B cell (primary cell): ENCODE measurements at regions not wholly inside any gene's neighbourhood (a gene's known extent, or its start where the extent isn't known, plus 50 kb on each side); places are given as distances from the start of the nearest gene placed in this dataset.

Experiments used
- ATAC-seq: fragments of 200-7000 bp; cut with Tn5 transposase; one replicate; pipeline ENCODE4 v1.10.0; 2021; ENCODE audit warnings: low read depth, mild to moderate bottlenecking, moderate number of reproducible peaks, moderate library complexity
- CTCF ChIA-PET: fragments of 350-600 bp; sonication (Branson Sonifier 250); formaldehyde crosslinking; loops from one replicate; lab custom pipeline; 2021; ENCODE audit warnings: antibody characterized with exemption, inconsistent platforms; lab: Charles Lee
- POLR2A ChIA-PET: fragments of 350-600 bp; sonication (Branson Sonifier 250); formaldehyde crosslinking; loops from one replicate; lab custom pipeline; 2021; ENCODE audit warnings: antibody characterized with exemption; lab: Charles Lee
- DNase-seq: peaks from one replicate; pipeline ENCODE4 v3.0.0; 2013
- H2AFZ ChIP-seq: 2 replicates; pipeline ENCODE4 v1.6.1; 2012; ENCODE audit warnings: mild to moderate bottlenecking, low read depth, low read length; ENCODE audit not compliant: insufficient read depth, poor library complexity, severe bottlenecking
- H3K27ac ChIP-seq, 2 donors: 1 replicate in 1 of 2; 2 replicates in 1 of 2; pipeline ENCODE4 v1.5.1; 2012 to 2013; ENCODE audit warnings: low read length in 2 of 2, mild to moderate bottlenecking in 2 of 2, moderate library complexity in 1 of 2
- H3K27me3 ChIP-seq, 4 experiments: fragments of 200-600 bp in 1 of 4; sonication (generic) in 1 of 4; replicated peaks in 1 of 4; 1 replicate in 2 of 4; 2 replicates in 2 of 4; pipeline versions ENCODE4 v1.6.1 to v1.7.0; 2013 to 2016; ENCODE audit warnings: low read length in 3 of 4, mild to moderate bottlenecking in 2 of 4, mixed read lengths in 1 of 4, moderate library complexity in 1 of 4; ENCODE audit not compliant: insufficient read depth in 4 of 4, control insufficient read depth in 3 of 4; ENCODE audit errors: control extremely low read depth in 1 of 4
- H3K36me3 ChIP-seq, 2 experiments: replicated peaks in 1 of 2; 1 replicate in 1 of 2; 2 replicates in 1 of 2; pipeline versions ENCODE4 v1.6.1 to v1.7.1; 2013; ENCODE audit warnings: low read length in 1 of 2; ENCODE audit not compliant: insufficient read depth in 2 of 2, control insufficient read depth in 1 of 2; ENCODE audit errors: control extremely low read depth in 1 of 2, extremely low read depth in 1 of 2
- H3K4me1 ChIP-seq, 2 donors: fragments of 200-600 bp in 1 of 2; sonication (generic) in 1 of 2; 1 replicate in 1 of 2; 2 replicates in 1 of 2; pipeline versions ENCODE4 v1.5.1 to v1.6.1; 2013 to 2017; ENCODE audit warnings: low read length in 2 of 2; ENCODE audit not compliant: control insufficient read depth in 2 of 2, insufficient read depth in 2 of 2
- H3K4me2 ChIP-seq: replicated peaks from 2 replicates; pipeline ENCODE3; 2012; ENCODE audit warnings: mild to moderate bottlenecking, low read depth, low read length; ENCODE audit not compliant: poor library complexity, severe bottlenecking
- H3K4me3 ChIP-seq, 5 experiments: fragments of 200-600 bp in 1 of 5; sonication (generic) in 1 of 5; 1 replicate in 3 of 5; 2 replicates in 2 of 5; pipeline versions ENCODE4 v1.5.1 to v1.7.0; 2011 to 2016; ENCODE audit warnings: low read length in 4 of 5, mild to moderate bottlenecking in 4 of 5, low read depth in 2 of 5, control low read depth in 1 of 5, moderate library complexity in 1 of 5; ENCODE audit not compliant: insufficient read depth in 1 of 5; ENCODE audit errors: control extremely low read depth in 1 of 5, extremely low read depth in 1 of 5
- H3K79me2 ChIP-seq: fragments of 200-600 bp; sonication (generic); one replicate; pipeline ENCODE4 v1.6.0; 2016; ENCODE audit warnings: low read length; ENCODE audit not compliant: control insufficient read depth, insufficient read depth
- H3K9ac ChIP-seq: fragments of 200-600 bp; sonication (generic); 2 replicates; pipeline ENCODE4 v1.6.1; 2017; ENCODE audit warnings: mild to moderate bottlenecking, low read length, moderate library complexity
- H3K9me3 ChIP-seq, 3 donors: one replicate each; pipeline versions ENCODE4 v1.6.1 to v1.7.1; 2013; ENCODE audit warnings: low read length in 2 of 3; ENCODE audit not compliant: control insufficient read depth in 2 of 3, insufficient read depth in 1 of 3; ENCODE audit errors: control extremely low read depth in 1 of 3
- H4K20me1 ChIP-seq: 2 replicates; pipeline ENCODE4 v1.6.0; 2012; ENCODE audit warnings: mild to moderate bottlenecking, low read length; ENCODE audit not compliant: insufficient read depth, control insufficient read depth, poor library complexity, severe bottlenecking
- H3K27ac Mint-ChIP-seq: one replicate; pipeline ENCODE4 v1.8.0; 2021; ENCODE audit warnings: mixed read lengths
- H3K27me3 Mint-ChIP-seq: one replicate; pipeline ENCODE4 v1.8.0; 2021; ENCODE audit warnings: mixed read lengths
- H3K4me1 Mint-ChIP-seq: one replicate; pipeline ENCODE4 v1.8.0; 2021; ENCODE audit warnings: mixed read lengths
- H3K4me3 Mint-ChIP-seq: one replicate; pipeline ENCODE4 v1.8.0; 2021; ENCODE audit warnings: mixed read lengths
- H3K9me3 Mint-ChIP-seq: one replicate; pipeline ENCODE4 v1.8.0; 2022; ENCODE audit warnings: mixed read lengths; ENCODE audit not compliant: insufficient read depth
- EZH2 ChIP-seq: IDR thresholded peaks from 2 replicates; pipeline ENCODE4 v1.6.1; 2012; ENCODE audit warnings: borderline replicate concordance, low read depth, mild to moderate bottlenecking, moderate library complexity, low read length; ENCODE audit not compliant: insufficient read depth, poor library complexity, severe bottlenecking
- WGBS: methylation state at CpG from one replicate; pipeline ENCODE4 v1.1.5; 2013; ENCODE audit warnings: missing lambda C conversion rate; ENCODE audit not compliant: insufficient coverage; 5-methylcytosine and 5-hydroxymethylcytosine counted together
- intact Hi-C: fragments of 100-400 bp; cut with micrococcal nuclease; formaldehyde crosslinking; loops from one replicate; pipeline ENCODE4 v1.10.0; 2022
- TF ChIP-seq, protein P1 (sequence below): fragments of 200-600 bp; IDR thresholded peaks from one replicate; pipeline ENCODE4 v1.8.0; 2022; ENCODE audit warnings: antibody characterized with exemption, mild to moderate bottlenecking

DNA sequence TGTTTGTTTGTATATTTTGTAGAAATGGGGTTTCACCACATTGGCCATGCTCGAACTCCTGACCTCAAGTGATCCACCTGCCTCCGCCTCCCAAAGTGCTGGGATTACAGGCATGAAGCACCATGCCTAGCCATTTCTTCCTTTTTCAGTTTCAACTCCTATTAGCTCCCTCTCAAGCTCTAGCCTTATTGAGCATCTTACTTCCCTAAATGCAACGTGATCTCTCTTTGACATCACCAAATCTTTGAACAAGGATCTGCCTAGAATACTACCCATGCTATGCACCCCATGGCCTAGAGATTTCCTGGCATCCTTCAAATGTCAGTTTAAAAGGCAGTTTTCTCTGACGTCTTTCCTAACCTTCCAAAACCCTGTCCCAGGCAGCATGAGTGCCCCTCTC lies 91.1 kb upstream of the NR5A2 start:
- TF ChIP-seq, protein P1, sequence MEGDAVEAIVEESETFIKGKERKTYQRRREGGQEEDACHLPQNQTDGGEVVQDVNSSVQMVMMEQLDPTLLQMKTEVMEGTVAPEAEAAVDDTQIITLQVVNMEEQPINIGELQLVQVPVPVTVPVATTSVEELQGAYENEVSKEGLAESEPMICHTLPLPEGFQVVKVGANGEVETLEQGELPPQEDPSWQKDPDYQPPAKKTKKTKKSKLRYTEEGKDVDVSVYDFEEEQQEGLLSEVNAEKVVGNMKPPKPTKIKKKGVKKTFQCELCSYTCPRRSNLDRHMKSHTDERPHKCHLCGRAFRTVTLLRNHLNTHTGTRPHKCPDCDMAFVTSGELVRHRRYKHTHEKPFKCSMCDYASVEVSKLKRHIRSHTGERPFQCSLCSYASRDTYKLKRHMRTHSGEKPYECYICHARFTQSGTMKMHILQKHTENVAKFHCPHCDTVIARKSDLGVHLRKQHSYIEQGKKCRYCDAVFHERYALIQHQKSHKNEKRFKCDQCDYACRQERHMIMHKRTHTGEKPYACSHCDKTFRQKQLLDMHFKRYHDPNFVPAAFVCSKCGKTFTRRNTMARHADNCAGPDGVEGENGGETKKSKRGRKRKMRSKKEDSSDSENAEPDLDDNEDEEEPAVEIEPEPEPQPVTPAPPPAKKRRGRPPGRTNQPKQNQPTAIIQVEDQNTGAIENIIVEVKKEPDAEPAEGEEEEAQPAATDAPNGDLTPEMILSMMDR: no peak
- TF ChIP-seq EZH2: no peak
- Histone ChIP-seq H3K79me2 (no peaks in the 10 kb centered on the region), H3K36me3 (no peaks in the 10 kb centered on the region), H3K9ac (no peak overlapping the region), H4K20me1 (no peaks in the 10 kb centered on the region), H2AFZ (no peak overlapping the region), H3K4me3 (no peak overlapping the region), H3K4me2 (no peak overlapping the region), H3K27me3 (peaks cover 0 to 19% (median 6%) of the 10 kb centered on the region in 4 experiments), H3K9me3 (no peaks in the 10 kb centered on the region), H3K27ac (no peak overlapping the region), H3K4me1 (no peaks in the 10 kb centered on the region)
- intact Hi-C loops: no loop called here
- Mint-ChIP-seq H3K9me3 (no peaks in the 10 kb centered on the region), H3K27ac (no peak overlapping the region), H3K4me3 (no peak overlapping the region), H3K27me3 (peaks cover 38% of the 10 kb centered on the region), H3K4me1 (peaks cover 11% of the 10 kb centered on the region)
- 76% methylated on average over 4 of the region's 4 CpGs for WGBS
- ChIA-PET CTCF (interaction anchor here (1.0 kb wide), 1 partner anchor 13 kb away, joined by 3 read pairs; no protein-coding TSS in a partner anchor), POLR2A (no interaction called here)
- no peak for ATAC-seq
- no peak for DNase-seq

DNA sequence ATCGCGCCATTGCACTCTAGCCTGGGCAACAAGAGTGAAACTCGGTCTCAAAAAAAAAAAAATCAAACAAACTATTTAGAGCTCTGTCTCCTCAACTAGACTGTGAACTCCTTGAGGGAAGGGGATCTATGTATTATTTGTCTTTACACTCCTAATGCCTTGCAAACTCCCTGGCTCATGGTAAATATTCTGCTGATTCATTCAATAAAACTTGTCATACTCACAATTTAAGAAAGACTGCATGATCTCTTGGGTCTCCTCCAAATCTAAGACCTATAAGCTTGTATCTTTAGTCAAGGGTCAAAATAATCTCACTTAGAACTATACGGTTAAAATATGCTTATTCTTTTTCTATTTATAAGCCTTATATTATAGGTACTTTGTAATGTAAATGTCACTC lies 90.3 kb upstream of the NR5A2 start:
- Histone ChIP-seq H3K4me3 (no peak overlapping the region), H3K27ac (no peak overlapping the region), H3K9me3 (no peaks in the 10 kb centered on the region), H3K27me3 (peaks cover 0 to 19% (median 6%) of the 10 kb centered on the region in 4 experiments), H3K79me2 (no peaks in the 10 kb centered on the region), H3K4me1 (peaks cover 0 to 5% of the 10 kb centered on the region in 2 donors), H3K9ac (no peak overlapping the region), H2AFZ (no peak overlapping the region), H4K20me1 (no peaks in the 10 kb centered on the region), H3K36me3 (no peaks in the 10 kb centered on the region), H3K4me2 (no peak overlapping the region)
- Mint-ChIP-seq H3K27me3 (peaks cover 38% of the 10 kb centered on the region), H3K4me3 (no peak overlapping the region), H3K4me1 (peaks cover 9% of the 10 kb centered on the region), H3K27ac (no peak overlapping the region), H3K9me3 (no peaks in the 10 kb centered on the region)
- POLR2A ChIA-PET: no interaction called here
- WGBS: no CpG with 5 or more reads among the region's 4 CpGs
- no peak for ATAC-seq
- CTCF ChIA-PET: interaction anchor here (1.0 kb wide), 1 partner anchor 12 kb away, joined by 3 read pairs; no protein-coding TSS in a partner anchor
- DNase-seq: no peak
- TF ChIP-seq, protein P1: no peak
- no peak for TF ChIP-seq EZH2
- intact Hi-C loops: no loop called here
